Small intestine (tissue), 7 donors: ENCODE measurements at regions not wholly inside any gene's neighbourhood (a gene's known extent, or its start where the extent isn't known, plus 50 kb on each side); places are given as distances from the start of the nearest gene placed in this dataset.

Experiments used
- DNase-seq, 2 donors: peaks; one replicate each; pipeline versions ENCODE4 v3.0.0 to v3.0.0-alpha.2; 2013
- FAIRE-seq: peaks from 2 replicates; lab custom pipeline; 2012; peaks lifted over from hg19 to GRCh38; lab: Jason Lieb, UNC
- H3K27ac ChIP-seq, 3 donors: one replicate each; pipeline ENCODE4 v1.5.1; 2013; ENCODE audit warnings: low read length in 2 of 3, mild to moderate bottlenecking in 2 of 3, control low read depth in 1 of 3, inconsistent platforms in 1 of 3, low read depth in 1 of 3, moderate library complexity in 1 of 3
- H3K27me3 ChIP-seq, 3 donors: one replicate each; pipeline ENCODE4 v1.6.1; 2013; ENCODE audit warnings: low read length in 3 of 3, inconsistent platforms in 1 of 3; ENCODE audit not compliant: control insufficient read depth in 3 of 3, insufficient read depth in 3 of 3
- H3K36me3 ChIP-seq, 3 donors: one replicate each; pipeline ENCODE4 v1.6.1; 2013; ENCODE audit warnings: low read length in 3 of 3, inconsistent platforms in 1 of 3, low read depth in 1 of 3, mild to moderate bottlenecking in 1 of 3, moderate library complexity in 1 of 3; ENCODE audit not compliant: control insufficient read depth in 3 of 3, insufficient read depth in 2 of 3
- H3K4me1 ChIP-seq, 3 donors: one replicate each; pipeline ENCODE4 v1.6.1; 2013; ENCODE audit warnings: low read length in 2 of 3, inconsistent platforms in 1 of 3, low read depth in 1 of 3, mild to moderate bottlenecking in 1 of 3, moderate library complexity in 1 of 3; ENCODE audit not compliant: control insufficient read depth in 3 of 3, insufficient read depth in 2 of 3
- H3K4me3 ChIP-seq, 3 donors: one replicate each; pipeline ENCODE4 v1.5.1; 2013; ENCODE audit warnings: low read length in 3 of 3, control low read depth in 1 of 3, inconsistent platforms in 1 of 3, low read depth in 1 of 3, mild to moderate bottlenecking in 1 of 3, moderate library complexity in 1 of 3
- H3K9me3 ChIP-seq, 2 donors: one replicate each; pipeline ENCODE4 v1.6.1; 2013; ENCODE audit warnings: low read depth in 1 of 2, low read length in 1 of 2; ENCODE audit not compliant: control insufficient read depth in 2 of 2, insufficient read depth in 1 of 2
- WGBS, 3 donors: extraction: QIAGEN DNeasy Blood & Tissue Kit; methylation state at CpG; one replicate each; pipeline ENCODE4 v1.1.7; 2013; 5-methylcytosine and 5-hydroxymethylcytosine counted together
- donor health status: healthy with polysubstance abuse.
- donor health status: control.
- donor health status: control.
- donor health status: Bipolar disorder and iron deficiency.
- donor health status: healthy.

- DNase-seq: no peak
- H3K27ac ChIP-seq: no peak overlapping the region
- FAIRE-seq: no peak
- H3K9me3 ChIP-seq: no peaks in the 10 kb centered on the region
- no peak overlapping the region for H3K4me3 ChIP-seq
- peaks cover 0 to 4% (median 0%) of the 10 kb centered on the region in 3 donors for H3K27me3 ChIP-seq
- WGBS, 3 donors: 31 to 48% (median 35%) methylated on average over 1 of the region's 1 CpG
- H3K36me3 ChIP-seq: no peaks in the 10 kb centered on the region
- H3K4me1 ChIP-seq: no peaks in the 10 kb centered on the region
These were observed 161.8 kb upstream of the KLF7 start for GRCh38 chr2:207327513-207327912.

GRCh38 chr2:207328944-207329386 lies 163.2 kb upstream of the KLF7 start:
- peaks cover 0 to 6% (median 0%) of the 10 kb centered on the region in 3 donors for H3K27me3 ChIP-seq
- H3K9me3 ChIP-seq: no peaks in the 10 kb centered on the region
- H3K27ac ChIP-seq: no peak overlapping the region
- H3K4me1 ChIP-seq: no peaks in the 10 kb centered on the region
- H3K4me3 ChIP-seq: no peak overlapping the region
- DNase-seq (no peak), FAIRE-seq (no peak)
- H3K36me3 ChIP-seq: no peaks in the 10 kb centered on the region
- WGBS, 3 donors: 14 to 39% (median 30%) methylated on average over 1 of the region's 1 CpG

- Histone ChIP-seq H3K36me3 (no peaks in the 10 kb centered on the region), H3K27me3 (peaks cover 0 to 8% (median 0%) of the 10 kb centered on the region in 3 donors), H3K4me1 (no peaks in the 10 kb centered on the region), H3K9me3 (no peaks in the 10 kb centered on the region), H3K27ac (no peak overlapping the region), H3K4me3 (no peak overlapping the region)
- DNase-seq: no peak
- no peak for FAIRE-seq
- WGBS, 3 donors: 67 to 72% (median 70%) methylated on average over 7 of the region's 7 CpGs
These were observed 165.2 kb upstream of the KLF7 start for GRCh38 chr2:207330912-207331311.

- 89 to 92% (median 90%) methylated on average over 6 of the region's 6 CpGs for WGBS, 3 donors
- Histone ChIP-seq H3K4me3 (no peak overlapping the region), H3K36me3 (no peaks in the 10 kb centered on the region), H3K27ac (no peak overlapping the region), H3K4me1 (no peaks in the 10 kb centered on the region), H3K9me3 (no peaks in the 10 kb centered on the region), H3K27me3 (peaks cover 0 to 8% (median 0%) of the 10 kb centered on the region in 3 donors)
- DNase-seq: no peak
- FAIRE-seq: no peak
These were observed 165.9 kb upstream of the KLF7 start for GRCh38 chr2:207331674-207332073.

- no peak for FAIRE-seq
These were observed 166.9 kb upstream of the KLF7 start for GRCh38 chr2:207332480-207333212.

GRCh38 chr2:207333599-207334300 lies 168.0 kb upstream of the KLF7 start:
- Histone ChIP-seq H3K4me3 (peak overlapping the region in 1 of 3 donors; percentile 0), H3K27ac (peak overlapping the region in 2 of 3 donors; percentile 49 to 69)
- FAIRE-seq: no peak

More at GRCh38 chr2:207332480-207333212, 166.9 kb upstream of the KLF7 start:
- 48 to 62% (median 57%) methylated on average over 3 of the region's 3 CpGs for WGBS, 3 donors
- H3K4me1 ChIP-seq: peaks cover 0 to 2% (median 0%) of the 10 kb centered on the region in 3 donors
- no peak overlapping the region for H3K27ac ChIP-seq
- DNase-seq: no peak
- no peaks in the 10 kb centered on the region for H3K9me3 ChIP-seq
- H3K4me3 ChIP-seq: no peak overlapping the region
- peaks cover 0 to 8% (median 0%) of the 10 kb centered on the region in 3 donors for H3K27me3 ChIP-seq
- H3K36me3 ChIP-seq: no peaks in the 10 kb centered on the region

GRCh38 chr2:207334301-207334623 lies 168.5 kb upstream of the KLF7 start:
- no peaks in the 10 kb centered on the region for H3K9me3 ChIP-seq
- H3K36me3 ChIP-seq: no peaks in the 10 kb centered on the region
- no peak for FAIRE-seq
- peaks cover 0 to 2% (median 0%) of the 10 kb centered on the region in 3 donors for H3K4me1 ChIP-seq
- WGBS, 3 donors: 44 to 82% (median 50%) methylated on average over 8 of the region's 8 CpGs
- H3K27ac ChIP-seq: peak overlapping the region in 2 of 3 donors; percentile 49 to 69
- H3K27me3 ChIP-seq: peaks cover 0 to 8% (median 0%) of the 10 kb centered on the region in 3 donors
- H3K4me3 ChIP-seq: peak overlapping the region in 1 of 3 donors; percentile 0
- DNase-seq: no peak

More at GRCh38 chr2:207333599-207334300, 168.0 kb upstream of the KLF7 start:
- no peak for DNase-seq
- Histone ChIP-seq H3K27me3 (peaks cover 0 to 8% (median 0%) of the 10 kb centered on the region in 3 donors), H3K36me3 (no peaks in the 10 kb centered on the region), H3K9me3 (no peaks in the 10 kb centered on the region), H3K4me1 (peaks cover 0 to 2% (median 0%) of the 10 kb centered on the region in 3 donors)
- WGBS, 3 donors: 87 to 90% (median 87%) methylated on average over 5 of the region's 5 CpGs

GRCh38 chr2:207334624-207335371 lies 169.1 kb upstream of the KLF7 start:
- DNase-seq (peak in 1 of 2 donors; percentile 24), FAIRE-seq (no peak)
- WGBS, 3 donors: 29 to 59% (median 49%) methylated on average over 20 of the region's 20 CpGs
- peaks cover 0 to 8% (median 0%) of the 10 kb centered on the region in 3 donors for H3K27me3 ChIP-seq
- H3K36me3 ChIP-seq: no peaks in the 10 kb centered on the region
- peaks cover 0 to 2% (median 0%) of the 10 kb centered on the region in 3 donors for H3K4me1 ChIP-seq
- peak overlapping the region in 2 of 3 donors; percentile 49 to 69 for H3K27ac ChIP-seq
- H3K4me3 ChIP-seq: peak overlapping the region in 1 of 3 donors; percentile 0
- H3K9me3 ChIP-seq: no peaks in the 10 kb centered on the region
